NCI-H2107 treated with DMSO at 0.1 percent for 48 hours (cell line): ENCODE measurements at regions not wholly inside any gene's neighbourhood (a gene's known extent, or its start where the extent isn't known, plus 50 kb on each side); places are given as distances from the start of the nearest gene placed in this dataset.
"Not testable (repeated sequence)": the region's sequence is repeated elsewhere in the genome, so short reads cannot be mapped to it uniquely, and the experiment has no call there.

Experiments used
- DNase-seq: peaks from one replicate; lab custom pipeline; 2025; ENCODE audit not compliant: unreplicated experiment; lab: John Stamatoyannopoulos, UW

DNA sequence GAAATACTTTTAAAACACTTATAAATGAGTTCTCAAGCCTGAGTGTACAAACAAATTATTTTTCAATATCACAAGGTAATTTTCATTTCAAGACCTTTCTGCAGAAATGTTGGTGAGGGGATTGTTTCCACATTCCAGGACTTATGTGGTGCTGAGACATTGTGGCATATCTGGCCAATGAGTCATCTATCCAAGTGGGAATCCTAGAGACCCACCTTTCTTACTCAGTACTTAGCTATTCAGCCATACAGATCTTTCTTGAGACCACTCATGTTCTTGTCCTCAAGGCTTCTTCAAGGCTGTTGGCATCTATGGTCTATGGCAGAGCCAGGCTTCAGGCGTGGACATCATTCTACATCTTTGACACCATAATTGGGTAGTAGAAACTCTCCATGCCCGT is 225.4 kb downstream of the DKK1 start:
- DNase-seq, result no peak

DNA sequence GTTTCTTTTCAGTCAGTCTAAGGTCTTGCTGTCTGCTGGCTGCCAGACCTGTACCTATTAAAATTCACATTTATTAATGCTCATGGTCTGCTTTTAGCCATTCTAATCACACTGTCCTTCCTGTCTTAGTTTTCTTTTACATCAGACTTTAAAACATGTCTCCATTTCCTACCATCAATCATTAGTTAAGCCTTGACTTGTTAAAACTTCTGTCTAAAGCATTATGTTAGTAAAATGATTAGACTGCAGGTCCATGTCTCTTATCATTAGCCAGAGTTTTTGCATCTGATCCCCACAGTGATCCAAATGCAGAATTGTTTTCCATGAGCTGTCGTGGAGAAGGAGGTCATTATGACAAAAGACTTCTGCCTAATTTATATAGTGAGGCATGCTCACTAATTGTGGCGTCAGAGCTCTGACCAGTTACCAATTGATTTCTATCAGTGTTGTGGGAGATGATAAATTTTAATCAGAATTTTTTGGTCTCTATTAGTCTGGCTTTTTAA is 226.5 kb downstream of the DKK1 start:
- DNase-seq, result no peak

DNA sequence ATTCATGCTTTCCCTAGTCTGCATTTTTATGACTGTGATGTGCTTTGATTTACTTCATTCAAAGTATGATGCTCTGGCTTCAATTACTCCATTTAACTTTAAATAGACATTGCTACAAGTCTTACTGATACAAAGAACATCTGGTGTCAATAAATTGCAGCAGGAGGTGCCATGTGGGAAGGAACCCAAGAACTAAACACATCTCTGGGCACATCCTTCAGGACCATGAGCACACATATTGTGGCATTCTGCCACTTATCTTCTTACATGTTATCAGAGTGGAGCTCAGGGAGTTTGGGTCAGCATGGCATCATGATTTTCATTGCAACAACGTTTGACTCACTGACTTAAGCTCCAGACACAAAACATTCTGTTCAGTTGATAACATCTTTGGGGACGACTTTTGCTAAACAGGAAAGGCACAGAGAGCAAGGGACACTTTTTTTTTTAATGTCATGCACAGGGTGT is 227.0 kb downstream of the DKK1 start:
- DNase-seq, result no peak

DNA sequence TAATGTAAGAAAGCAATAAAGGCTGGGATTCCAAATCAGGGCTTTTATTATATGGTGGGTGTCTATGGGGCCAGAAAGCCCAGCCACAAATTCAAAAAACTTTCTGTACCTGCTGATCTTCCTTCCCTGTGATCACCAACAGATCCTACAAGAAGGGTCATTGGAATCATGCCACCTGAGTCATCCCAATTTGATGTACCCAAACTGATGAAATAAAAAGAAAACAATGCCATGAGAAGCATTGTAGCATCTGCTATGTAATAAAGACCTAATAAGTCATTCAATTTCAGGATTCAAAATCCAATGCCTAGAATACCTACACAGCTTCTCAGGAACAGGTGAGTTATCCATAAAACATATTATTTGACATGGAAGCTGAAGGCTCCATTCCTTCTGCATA is 228.8 kb downstream of the DKK1 start:
- DNase-seq, result no peak

DNA sequence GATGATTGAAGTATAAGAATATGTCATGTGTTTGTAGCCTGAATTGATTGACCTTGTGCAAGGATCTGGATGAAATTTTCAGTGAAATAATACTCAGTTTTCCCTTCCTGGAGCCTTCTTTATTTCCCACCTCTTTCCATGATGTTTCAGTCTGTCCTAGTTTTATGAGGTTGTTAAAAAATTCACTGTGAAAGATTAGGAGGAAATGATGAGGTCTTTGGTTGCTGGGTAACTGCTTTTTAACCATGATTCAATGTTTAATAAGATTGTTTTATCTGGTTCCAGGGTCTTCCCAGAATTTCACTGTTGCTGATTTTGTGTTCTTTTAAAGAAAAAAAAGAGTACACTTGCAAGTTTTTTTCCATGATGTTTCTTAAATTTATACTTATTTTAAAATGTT is 221.5 kb downstream of the MBL2 start:
- DNase-seq, result no peak

DNA sequence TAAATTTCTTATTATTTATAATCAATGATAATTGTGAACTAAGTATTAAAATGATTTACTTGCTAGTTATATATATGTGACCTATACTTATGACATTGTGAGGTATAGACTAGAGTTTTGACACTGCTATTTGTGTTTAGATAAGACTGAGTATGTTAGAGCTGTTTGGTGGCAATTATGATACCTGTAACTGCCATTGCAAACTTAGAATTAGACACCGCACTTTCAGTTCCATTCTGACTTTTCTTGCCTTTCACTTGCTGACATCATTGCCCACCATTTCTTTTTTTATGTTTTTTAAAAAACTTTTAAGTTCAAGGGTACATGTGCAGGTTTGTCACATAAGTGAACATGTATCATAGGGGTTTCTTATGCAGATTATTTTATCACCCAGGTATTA is 214.5 kb downstream of the MBL2 start:
- DNase-seq, result no peak

DNA sequence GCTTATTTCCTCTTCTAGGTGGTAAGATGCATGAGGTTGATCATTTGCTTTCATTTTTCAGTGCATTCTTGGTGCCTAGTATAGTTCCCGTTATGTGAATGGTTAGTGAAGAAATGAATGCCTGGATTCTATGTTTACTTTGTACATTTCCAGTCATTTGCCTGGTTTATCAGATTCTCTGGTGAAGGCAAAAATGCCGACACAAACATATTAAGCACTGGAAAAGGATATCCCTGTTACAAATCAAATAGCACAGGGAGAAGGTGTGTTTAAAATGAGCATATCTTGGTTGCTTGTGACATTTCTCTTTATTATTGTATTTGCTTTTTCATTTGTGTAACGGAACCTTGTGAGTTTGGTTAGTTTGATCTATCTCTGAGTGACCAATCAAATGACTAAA is 211.3 kb downstream of the MBL2 start:
- DNase-seq, result no peak

DNA sequence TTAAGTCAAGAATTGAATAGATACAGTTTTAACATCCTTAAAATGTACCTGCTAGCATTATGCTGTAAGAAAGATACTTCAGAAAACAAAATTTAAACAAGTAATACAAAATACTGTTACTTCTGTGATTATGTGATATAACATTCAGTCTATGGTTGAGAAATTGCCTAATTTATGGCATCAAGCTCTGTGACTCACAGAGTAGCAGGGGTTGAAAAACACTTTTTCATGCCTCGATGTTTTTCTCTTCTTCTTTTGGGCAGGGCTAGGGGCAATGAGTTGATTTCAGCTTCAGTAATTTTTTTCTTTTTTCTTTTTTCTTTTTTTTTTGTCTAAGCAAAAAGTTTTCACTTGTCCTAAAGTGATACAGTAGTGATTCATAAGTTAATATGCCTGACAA is 209.2 kb downstream of the MBL2 start:
- DNase-seq, result no peak

DNA sequence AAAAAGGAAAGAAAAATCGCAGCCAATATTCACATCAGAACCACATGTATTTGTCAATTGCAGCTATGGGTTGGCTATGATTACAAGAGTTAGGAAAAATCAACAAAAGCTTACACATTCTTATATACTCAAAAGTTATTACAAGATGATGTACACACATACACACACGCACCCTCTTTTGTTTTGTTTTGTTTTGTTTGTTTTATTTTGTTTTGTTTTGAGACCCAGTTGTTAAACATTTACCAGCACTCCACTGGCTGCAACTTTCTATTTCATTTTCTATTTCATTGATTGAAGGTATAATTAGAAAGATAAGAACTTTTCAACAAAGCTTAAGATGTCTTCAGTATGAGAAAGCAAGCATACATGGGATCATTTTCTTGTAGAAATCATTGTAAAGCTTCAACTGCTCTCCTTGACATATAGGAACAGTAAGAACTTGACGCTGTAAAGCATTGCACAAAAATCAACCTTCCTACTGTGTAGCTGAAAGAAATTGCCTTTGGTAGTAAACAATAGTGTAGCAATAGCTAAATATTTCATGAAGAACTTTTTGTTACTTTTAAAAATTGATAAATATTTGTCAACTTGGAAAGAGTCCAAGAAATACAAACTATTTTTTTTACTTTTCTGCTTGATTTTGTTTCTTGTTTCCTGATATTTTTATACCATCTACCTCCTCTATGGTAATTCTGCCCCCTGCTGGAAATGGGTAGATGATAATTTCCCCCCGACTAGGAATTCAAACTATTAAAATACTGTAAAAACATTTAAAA is 205.9 kb downstream of the MBL2 start:
- DNase-seq, result no peak

DNA sequence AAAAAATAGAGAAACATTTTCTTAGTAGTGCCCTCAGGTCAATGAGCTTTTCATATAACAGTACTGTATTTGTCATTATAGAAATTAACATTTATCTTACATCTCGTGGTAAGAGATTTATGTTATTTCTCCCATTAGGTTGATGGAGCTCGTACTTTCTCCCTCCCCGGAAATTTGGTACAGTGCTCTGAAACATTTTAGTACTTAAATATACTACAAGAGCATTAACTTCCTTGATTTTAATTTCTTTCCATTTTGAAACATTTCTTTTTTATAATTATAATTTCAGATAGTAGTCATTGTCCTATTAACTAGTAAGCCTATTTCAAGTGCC is 205.4 kb downstream of the MBL2 start:
- DNase-seq, result no peak

DNA sequence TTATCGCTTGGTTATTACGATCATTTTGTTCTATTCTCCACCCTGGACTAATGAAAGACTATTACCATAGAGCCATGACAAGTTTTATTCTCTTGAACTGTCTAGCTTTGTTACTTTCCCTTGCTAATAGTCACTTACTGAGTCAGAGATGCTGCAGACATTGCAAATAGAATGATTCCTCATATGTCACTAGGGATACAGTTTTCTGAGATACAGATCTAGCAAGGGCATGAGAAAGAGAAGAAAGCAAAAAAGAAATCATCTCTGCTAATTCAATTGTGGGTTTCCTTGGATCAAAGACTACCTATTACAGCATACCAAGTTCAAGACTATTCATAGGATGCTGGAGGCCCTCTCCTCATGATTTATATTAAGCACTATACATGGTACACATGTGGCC is 204.3 kb downstream of the MBL2 start:
- DNase-seq, result no peak

DNA sequence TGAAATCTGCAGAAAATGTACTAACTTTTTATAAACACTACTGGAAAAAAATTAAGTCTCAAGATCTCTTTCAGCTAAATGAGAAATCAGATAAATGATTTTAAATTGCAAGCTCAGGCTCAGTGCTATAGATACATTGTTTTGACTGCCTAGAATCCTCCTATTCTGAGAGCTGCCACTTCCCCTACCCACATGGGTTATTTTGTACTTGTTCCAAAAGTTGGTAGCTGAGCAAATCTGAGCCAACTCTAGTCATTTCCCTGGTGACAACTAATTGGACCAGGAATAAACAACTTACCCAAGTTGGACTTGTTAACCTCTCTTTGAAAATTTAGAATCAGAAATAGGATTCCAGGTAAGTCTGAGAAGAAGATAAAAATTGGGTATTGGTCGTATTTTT is 202.1 kb downstream of the MBL2 start:
- no peak for DNase-seq

DNA sequence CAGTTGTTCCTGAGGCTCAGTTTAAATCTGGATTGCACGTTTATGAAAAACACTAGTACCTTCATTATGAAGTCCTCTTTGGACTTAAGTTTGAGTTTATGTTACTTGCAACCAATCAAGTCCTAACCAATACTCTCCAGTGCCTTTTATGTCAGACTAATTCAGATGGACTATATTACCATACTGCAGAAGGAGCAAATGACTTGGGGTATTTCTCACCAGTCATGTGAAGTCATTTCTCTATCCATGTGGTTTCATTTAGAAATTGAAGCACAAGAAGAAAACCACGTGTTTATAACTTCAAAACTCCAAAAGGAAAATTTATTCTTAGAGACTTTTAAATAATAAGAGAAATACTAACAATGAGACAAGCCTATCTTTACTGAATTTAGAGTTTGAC is 201.6 kb downstream of the MBL2 start:
- no peak for DNase-seq

DNA sequence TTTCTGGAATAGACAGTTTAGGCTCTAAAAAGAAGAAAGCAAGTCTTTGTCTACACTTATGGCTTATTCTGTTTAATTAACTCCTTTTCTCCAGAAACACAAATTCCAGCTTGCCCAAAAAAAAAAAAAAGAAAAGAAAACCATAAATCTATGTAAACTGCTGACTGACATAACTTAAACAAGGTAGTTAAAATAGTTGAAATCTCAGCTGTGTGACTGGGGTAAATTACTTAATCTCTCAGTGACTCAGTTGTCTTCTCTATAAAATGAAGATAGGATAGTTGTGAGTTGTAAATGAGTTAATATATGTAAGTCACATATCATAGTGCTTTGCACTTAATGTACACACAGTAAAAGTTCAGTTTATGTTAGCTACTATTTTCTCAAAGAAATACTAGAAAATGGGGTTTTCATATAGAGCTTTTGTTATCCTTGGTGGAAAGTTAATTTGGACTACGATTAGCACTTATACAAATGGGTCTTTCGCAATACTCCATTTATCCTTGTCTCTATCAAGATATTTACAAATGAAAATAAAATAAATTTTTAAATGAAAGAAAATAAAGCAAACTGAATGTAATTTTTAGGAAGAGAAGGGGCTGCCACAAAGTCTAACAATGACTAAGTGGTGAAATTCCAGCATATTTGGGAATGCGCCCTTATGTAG is 200.9 kb downstream of the MBL2 start:
- DNase-seq, result no peak

DNA sequence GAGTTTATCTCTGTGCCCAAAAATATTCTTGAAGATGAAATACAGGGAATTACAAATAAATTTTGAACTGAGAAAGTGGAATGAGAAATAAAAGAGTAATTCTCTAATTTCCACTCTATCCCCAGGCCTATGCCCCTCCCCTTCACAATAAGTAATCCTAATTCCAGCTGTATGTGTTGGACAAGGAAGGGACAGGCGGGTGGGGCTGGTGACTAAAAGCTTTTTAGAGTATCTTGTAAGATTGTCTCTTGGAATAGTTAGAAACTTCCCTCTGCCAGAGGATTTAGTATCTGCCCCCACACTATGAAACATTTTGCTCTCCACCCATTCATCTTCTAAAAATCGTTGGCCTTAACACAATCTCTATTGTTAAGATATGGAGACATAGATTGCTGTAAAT is 199.2 kb downstream of the MBL2 start:
- DNase-seq, result no peak

DNA sequence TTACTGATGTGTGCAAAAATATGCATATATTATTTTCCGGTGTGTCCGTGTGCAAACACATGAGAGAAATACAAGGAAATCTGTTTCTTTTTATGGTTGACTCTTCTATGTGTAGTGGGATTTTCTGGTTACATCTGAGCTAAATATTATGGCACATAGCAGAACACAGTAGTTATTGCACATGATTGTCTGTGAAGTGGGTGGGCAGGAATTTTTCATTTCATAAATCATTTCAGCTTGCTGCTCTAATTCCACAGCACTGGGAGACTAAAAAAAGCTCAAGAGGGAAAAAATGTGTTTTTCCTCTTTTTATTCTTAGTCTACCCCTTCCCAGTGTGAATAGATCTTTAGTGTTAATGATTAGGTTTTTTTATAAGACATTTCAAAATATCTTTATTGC is 197.9 kb downstream of the MBL2 start:
- no peak for DNase-seq

DNA sequence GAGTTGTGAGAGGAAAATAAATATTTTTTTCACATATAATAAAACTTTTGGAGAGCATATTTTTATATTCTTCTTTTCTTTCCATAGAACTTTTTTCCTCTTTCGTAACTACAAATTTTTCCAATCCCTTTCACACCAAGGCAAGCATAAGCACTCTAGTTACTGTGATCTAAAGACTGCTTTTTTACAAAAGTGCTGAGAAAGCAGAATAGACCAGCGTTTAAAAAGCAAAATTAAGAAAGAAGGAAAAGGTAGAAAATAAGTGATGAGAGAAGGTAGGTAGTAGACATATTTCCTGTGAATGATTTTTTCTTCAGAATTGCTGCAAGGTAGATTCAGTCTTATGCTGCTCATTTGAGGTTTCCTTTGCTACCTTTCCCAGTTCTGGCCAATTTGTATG is 195.5 kb downstream of the MBL2 start:
- DNase-seq, result no peak

DNA sequence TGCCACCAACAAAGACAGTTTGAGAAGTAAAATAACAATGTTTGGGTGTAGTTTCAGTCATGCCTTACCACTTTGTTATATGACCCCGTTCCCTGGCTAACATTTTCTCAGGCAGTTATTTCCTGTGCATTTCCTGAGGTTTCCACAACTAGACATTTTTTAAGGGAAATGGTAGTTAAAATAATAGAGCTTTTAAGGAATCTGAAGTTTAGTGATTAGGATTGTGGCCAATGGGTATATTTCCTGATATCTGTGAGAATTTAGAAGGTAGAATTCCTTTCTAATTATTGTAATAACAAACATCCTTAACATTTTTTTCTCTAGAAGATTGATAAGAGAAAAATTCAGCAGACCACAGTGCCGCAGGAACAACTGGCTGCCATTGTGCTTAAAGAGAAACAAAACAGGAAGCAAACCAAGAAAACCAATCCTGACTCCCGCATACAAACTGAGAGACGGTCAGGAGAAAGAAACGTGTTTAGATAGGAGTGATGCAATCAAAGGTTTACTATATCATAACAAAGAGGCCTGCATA is 193.6 kb downstream of the MBL2 start:
- DNase-seq, result no peak

DNA sequence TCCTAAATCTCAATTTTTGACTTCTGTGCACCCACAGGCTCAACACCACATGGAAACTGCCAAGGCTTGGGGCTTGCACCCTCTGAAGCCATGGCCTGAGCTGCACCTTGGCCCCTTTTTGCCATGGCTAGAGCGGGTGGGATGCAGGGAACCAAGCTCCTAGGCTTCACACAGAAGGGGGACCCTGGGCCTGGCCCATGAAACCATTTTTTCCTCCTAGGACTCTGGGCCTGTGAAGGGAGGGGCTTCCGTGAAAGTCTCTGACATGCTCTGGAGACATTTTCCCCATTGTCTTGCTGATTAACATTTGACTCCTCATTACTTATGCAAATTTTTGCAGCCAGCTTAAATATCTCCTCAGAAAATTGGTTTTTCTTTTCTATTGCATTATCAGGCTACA is 190.9 kb downstream of the MBL2 start:
- DNase-seq, result not testable (repeated sequence)

DNA sequence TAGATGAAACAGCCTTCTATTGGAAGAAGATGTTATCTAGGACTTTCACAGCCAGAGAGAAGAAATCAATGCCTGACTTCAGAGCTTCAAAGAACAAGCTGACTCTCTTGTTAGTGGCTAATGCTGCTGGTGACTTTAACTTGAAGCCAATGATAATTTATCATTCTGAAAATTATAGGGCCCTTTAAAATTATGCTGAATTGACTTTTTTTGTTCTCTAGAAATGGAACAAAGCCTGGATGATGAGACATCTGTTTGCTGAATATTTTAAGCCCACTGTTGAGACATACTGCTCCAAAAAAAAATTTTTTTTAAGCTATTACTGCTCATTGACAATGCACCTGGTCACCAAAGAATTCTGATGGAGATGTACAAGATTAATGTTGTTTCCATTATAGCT is 189.2 kb downstream of the MBL2 start:
- DNase-seq, result no peak

DNA sequence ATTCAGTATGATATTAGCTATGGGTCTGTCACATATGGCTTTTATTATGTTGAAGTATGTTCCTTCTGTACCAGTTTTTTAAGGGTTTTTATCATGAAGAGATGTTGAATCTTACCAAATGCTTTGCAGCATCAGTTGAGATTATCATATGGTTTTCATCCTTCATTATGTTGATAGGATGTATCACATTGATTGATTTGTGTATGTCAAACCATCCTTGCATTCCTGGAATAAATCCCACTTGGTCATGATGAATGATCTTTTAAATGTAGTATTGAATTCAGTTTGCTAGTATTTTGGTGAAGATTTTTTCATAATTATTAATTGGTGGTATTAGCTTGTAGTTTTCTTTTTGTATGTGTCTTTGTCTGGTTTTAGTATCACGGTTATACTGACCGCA is 185.9 kb downstream of the MBL2 start:
- DNase-seq, result no peak

DNA sequence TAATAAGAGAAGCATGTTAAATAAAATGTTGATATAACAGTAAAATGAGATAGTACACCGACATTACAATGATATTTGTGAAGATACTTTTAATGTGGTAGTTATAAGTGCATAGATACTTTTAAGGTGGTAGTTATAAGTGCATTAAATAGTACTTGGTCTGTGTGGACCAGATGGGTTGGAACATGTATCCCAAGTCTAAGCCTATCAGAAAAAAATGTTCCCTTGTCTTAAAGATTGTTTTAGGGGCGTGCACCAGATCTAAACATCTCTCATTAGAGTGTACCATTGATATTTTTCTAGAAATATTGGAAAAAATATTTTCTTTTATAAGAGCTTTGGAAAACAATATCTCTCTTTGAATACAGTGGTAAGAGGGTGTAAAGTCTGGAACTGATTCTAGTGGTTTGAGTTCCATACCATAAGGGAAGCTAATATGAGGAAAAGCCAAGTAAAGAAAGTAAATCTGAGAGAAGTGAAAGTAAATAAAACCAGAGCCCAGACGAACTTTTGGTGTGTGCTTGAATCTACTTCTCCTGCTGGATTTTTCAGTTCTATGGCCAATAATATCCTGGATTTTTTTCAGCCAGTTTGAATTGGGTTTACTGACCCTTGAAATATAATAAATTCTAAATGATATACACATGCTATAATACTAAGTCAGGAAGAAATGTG is 175.3 kb downstream of the MBL2 start:
- no peak for DNase-seq
